ENCODE measurements at regions not wholly inside any gene's neighbourhood (a gene's known extent, or its start where the extent isn't known, plus 50 kb on each side); places are given as distances from the start of the nearest gene placed in this dataset.

DNA sequence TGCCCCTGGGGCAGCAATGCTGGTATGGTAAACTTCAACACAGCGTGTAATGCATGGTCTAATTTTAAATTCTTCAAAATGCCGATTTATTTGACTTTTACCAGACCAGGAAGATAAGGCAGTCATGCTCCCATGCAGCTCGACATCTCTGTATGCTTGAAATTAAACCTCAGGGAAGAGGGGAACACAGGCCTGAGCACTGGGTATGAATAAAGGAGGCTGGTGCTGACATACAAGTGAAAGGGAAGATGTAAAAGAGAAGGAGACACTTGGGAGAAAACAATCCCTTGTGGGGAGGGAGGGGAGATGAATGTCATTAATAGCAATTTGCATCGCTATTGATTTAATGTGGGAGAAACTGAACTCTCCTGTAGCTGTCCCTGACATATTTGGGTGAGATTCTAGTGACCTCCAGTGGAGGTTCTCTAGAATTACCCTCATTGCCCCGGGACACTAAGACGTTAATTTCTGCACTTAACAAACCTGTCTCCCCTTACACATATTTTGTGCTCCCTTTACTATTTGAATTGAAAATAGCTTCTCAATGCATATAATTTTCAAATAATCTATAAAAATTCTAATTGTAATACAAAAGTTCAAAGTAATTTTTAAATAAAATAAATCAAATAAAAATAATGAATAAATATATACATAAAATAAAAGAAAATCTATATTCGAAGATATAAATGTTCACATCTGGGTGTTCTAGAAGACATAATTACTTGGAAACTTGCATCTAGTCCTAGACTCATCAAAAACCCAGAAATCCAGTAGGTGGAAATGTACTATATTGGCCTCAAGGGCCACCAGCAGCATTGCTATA lies 283.1 kb downstream of the LMX1A start:
- H3K4me2 ChIP-seq (ENCODE audit: low read length): no peak overlapping the region
- TF ChIP-seq EZH2 (IDR thresholded peaks at IDR 0.05; ENCODE audit: borderline replicate concordance, insufficient read depth, low read length, poor library complexity, severe bottlenecking) (no peak), TAF1 (IDR thresholded peaks at IDR 0.05; ENCODE audit: low read depth) (no peak), EP300 (conservative IDR thresholded peaks at IDR 0.05; ENCODE audit: poor library complexity, severe bottlenecking) (peak; percentile 32), POLR2AphosphoS5 (IDR thresholded peaks at IDR 0.05) (peak; percentile 37), SMC3 (conservative IDR thresholded peaks at IDR 0.05; ENCODE audit: poor library complexity) (peak; percentile 98), RAD21 (conservative IDR thresholded peaks at IDR 0.05) (peak; percentile 99), MXI1 (conservative IDR thresholded peaks at IDR 0.05; ENCODE audit: poor library complexity, severe bottlenecking) (no peak)
- TF ChIP-seq, protein P1, sequence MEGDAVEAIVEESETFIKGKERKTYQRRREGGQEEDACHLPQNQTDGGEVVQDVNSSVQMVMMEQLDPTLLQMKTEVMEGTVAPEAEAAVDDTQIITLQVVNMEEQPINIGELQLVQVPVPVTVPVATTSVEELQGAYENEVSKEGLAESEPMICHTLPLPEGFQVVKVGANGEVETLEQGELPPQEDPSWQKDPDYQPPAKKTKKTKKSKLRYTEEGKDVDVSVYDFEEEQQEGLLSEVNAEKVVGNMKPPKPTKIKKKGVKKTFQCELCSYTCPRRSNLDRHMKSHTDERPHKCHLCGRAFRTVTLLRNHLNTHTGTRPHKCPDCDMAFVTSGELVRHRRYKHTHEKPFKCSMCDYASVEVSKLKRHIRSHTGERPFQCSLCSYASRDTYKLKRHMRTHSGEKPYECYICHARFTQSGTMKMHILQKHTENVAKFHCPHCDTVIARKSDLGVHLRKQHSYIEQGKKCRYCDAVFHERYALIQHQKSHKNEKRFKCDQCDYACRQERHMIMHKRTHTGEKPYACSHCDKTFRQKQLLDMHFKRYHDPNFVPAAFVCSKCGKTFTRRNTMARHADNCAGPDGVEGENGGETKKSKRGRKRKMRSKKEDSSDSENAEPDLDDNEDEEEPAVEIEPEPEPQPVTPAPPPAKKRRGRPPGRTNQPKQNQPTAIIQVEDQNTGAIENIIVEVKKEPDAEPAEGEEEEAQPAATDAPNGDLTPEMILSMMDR (IDR thresholded peaks at IDR 0.05; ENCODE audit: poor library complexity, severe bottlenecking): peak; percentile 94
- TF ChIP-seq, protein P2, sequence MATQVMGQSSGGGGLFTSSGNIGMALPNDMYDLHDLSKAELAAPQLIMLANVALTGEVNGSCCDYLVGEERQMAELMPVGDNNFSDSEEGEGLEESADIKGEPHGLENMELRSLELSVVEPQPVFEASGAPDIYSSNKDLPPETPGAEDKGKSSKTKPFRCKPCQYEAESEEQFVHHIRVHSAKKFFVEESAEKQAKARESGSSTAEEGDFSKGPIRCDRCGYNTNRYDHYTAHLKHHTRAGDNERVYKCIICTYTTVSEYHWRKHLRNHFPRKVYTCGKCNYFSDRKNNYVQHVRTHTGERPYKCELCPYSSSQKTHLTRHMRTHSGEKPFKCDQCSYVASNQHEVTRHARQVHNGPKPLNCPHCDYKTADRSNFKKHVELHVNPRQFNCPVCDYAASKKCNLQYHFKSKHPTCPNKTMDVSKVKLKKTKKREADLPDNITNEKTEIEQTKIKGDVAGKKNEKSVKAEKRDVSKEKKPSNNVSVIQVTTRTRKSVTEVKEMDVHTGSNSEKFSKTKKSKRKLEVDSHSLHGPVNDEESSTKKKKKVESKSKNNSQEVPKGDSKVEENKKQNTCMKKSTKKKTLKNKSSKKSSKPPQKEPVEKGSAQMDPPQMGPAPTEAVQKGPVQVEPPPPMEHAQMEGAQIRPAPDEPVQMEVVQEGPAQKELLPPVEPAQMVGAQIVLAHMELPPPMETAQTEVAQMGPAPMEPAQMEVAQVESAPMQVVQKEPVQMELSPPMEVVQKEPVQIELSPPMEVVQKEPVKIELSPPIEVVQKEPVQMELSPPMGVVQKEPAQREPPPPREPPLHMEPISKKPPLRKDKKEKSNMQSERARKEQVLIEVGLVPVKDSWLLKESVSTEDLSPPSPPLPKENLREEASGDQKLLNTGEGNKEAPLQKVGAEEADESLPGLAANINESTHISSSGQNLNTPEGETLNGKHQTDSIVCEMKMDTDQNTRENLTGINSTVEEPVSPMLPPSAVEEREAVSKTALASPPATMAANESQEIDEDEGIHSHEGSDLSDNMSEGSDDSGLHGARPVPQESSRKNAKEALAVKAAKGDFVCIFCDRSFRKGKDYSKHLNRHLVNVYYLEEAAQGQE (IDR thresholded peaks at IDR 0.05; ENCODE audit: borderline replicate concordance): no peak
- no peaks in the 10 kb centered on the region for H3K9me3 ChIP-seq (ENCODE audit: low read length)
- H3K9ac ChIP-seq (ENCODE audit: low read length): peak overlapping the region; percentile 24
- no peaks in the 10 kb centered on the region for H3K36me3 ChIP-seq (ENCODE audit: insufficient read depth, low read length)
- H3K4me3 ChIP-seq (ENCODE audit: low read length): no peak overlapping the region
- no peaks in the 10 kb centered on the region for H3K79me2 ChIP-seq (replicated peaks; ENCODE audit: insufficient read depth, low read length)
- H3K27me3 ChIP-seq (ENCODE audit: insufficient read depth, low read depth, low read length): no peaks in the 10 kb centered on the region
- H3K27ac ChIP-seq (ENCODE audit: low read length): peak overlapping the region; percentile 69
- H3K9me2 ChIP-seq (ENCODE audit: insufficient read depth, low read length): no peaks in the 10 kb centered on the region
- no peaks in the 10 kb centered on the region for H3F3A ChIP-seq (ENCODE audit: insufficient read depth, low read length, poor library complexity, severe bottlenecking)
- no peak overlapping the region for H2AFZ ChIP-seq (ENCODE audit: low read depth, low read length)
- H4K20me1 ChIP-seq (ENCODE audit: insufficient read depth): no peaks in the 10 kb centered on the region

DNA sequence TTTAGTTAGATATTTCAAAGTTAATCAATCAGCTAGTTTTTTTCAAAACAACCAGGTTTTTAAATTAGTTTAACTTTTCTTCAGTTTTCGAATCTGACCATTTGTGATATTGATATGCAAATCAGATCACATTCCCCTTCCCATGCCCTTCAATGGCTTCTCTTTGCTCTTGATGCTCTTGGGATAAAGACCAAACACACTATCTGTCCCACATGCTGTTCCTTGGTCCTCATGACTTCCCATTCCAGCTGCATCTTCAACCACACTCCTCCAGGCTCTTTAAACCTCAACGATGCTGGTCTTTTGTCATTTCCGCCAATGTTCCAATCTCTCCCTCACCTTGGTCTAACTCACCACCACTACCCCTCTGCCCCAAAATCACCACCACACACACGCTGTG lies 285.8 kb downstream of the LMX1A start:
- no peaks in the 10 kb centered on the region for H3K9me2 ChIP-seq (ENCODE audit: insufficient read depth, low read length)
- no peaks in the 10 kb centered on the region for H3K27me3 ChIP-seq (ENCODE audit: insufficient read depth, low read depth, low read length)
- no peaks in the 10 kb centered on the region for H3K79me2 ChIP-seq (replicated peaks; ENCODE audit: insufficient read depth, low read length)
- H3K27ac ChIP-seq (ENCODE audit: low read length): no peak overlapping the region
- H4K20me1 ChIP-seq (ENCODE audit: insufficient read depth): no peaks in the 10 kb centered on the region
- H3K4me2 ChIP-seq (ENCODE audit: low read length): no peak overlapping the region
- H3K9ac ChIP-seq (ENCODE audit: low read length): no peak overlapping the region
- TF ChIP-seq, protein P2 (IDR thresholded peaks at IDR 0.05; ENCODE audit: borderline replicate concordance): no peak
- TF ChIP-seq POLR2AphosphoS5 (IDR thresholded peaks at IDR 0.05) (no peak), RAD21 (conservative IDR thresholded peaks at IDR 0.05) (no peak), MXI1 (conservative IDR thresholded peaks at IDR 0.05; ENCODE audit: poor library complexity, severe bottlenecking) (no peak), EZH2 (IDR thresholded peaks at IDR 0.05; ENCODE audit: borderline replicate concordance, insufficient read depth, low read length, poor library complexity, severe bottlenecking) (no peak), TAF1 (IDR thresholded peaks at IDR 0.05; ENCODE audit: low read depth) (no peak), SMC3 (conservative IDR thresholded peaks at IDR 0.05; ENCODE audit: poor library complexity) (no peak), EP300 (conservative IDR thresholded peaks at IDR 0.05; ENCODE audit: poor library complexity, severe bottlenecking) (no peak)
- TF ChIP-seq, protein P1 (IDR thresholded peaks at IDR 0.05; ENCODE audit: poor library complexity, severe bottlenecking): no peak
- H3K4me3 ChIP-seq (ENCODE audit: low read length): no peak overlapping the region
- H3F3A ChIP-seq (ENCODE audit: insufficient read depth, low read length, poor library complexity, severe bottlenecking): no peaks in the 10 kb centered on the region
- no peaks in the 10 kb centered on the region for H3K36me3 ChIP-seq (ENCODE audit: insufficient read depth, low read length)
- H3K9me3 ChIP-seq (ENCODE audit: low read length): no peaks in the 10 kb centered on the region
- no peak overlapping the region for H2AFZ ChIP-seq (ENCODE audit: low read depth, low read length)
